ENCODE measurements at regions not wholly inside any gene's neighbourhood (a gene's known extent, or its start where the extent isn't known, plus 50 kb on each side); places are given as distances from the start of the nearest gene placed in this dataset.

- H2BK15ac ChIP-seq (ENCODE audit: low read length) = no peak overlapping the region
- no peaks in the 10 kb centered on the region for H4K20me1 ChIP-seq (replicated peaks in 1 of 2; ENCODE audit: control insufficient read depth in 1 of 2, insufficient read depth in 2 of 2, low read length in 2 of 2)
- DNase-seq (ENCODE audit: low read depth in 1 of 2, low spot score in 2 of 2) (no peak), FAIRE-seq (no peak)
- H2BK120ac ChIP-seq (replicated peaks; ENCODE audit: low read depth, low read length) = no peak overlapping the region
- H3K23ac ChIP-seq (ENCODE audit: insufficient read length) = no peak overlapping the region
- ChIA-PET CTCF (ENCODE audit: partially characterized antibody) (interaction anchor here (3.6 kb wide), 1 partner anchor 362 kb away, joined by 15 read pairs; no protein-coding TSS in a partner anchor), POLR2A (ENCODE audit: partially characterized antibody) (interaction anchor here (0.6 kb wide), 1 partner anchor 685 kb away, joined by 3 read pairs; no protein-coding TSS in a partner anchor)
- no peaks in the 10 kb centered on the region for H3K9me3 ChIP-seq (ENCODE audit: insufficient read depth in 2 of 2, low read depth in 1 of 2, low read length in 1 of 2)
- no peak overlapping the region for H3K4me2 ChIP-seq (ENCODE audit: insufficient read depth in 1 of 2, low read depth in 2 of 2, low read length in 2 of 2)
- no peaks in the 10 kb centered on the region for H3K79me2 ChIP-seq (ENCODE audit: control insufficient read depth in 1 of 2, insufficient read depth in 2 of 2, low read length in 2 of 2)
- H4K5ac ChIP-seq (ENCODE audit: insufficient read length, low read depth, low read length) = no peak overlapping the region
- H2AFZ ChIP-seq (ENCODE audit: low read length) = no peak overlapping the region
- no peaks in the 10 kb centered on the region for H3K23me2 ChIP-seq (ENCODE audit: low read depth, low read length)
- H2BK20ac ChIP-seq (ENCODE audit: low read length) = no peak overlapping the region
- no peak overlapping the region for H2BK12ac ChIP-seq (ENCODE audit: low read depth, low read length)
- no peak overlapping the region for H2AK5ac ChIP-seq (ENCODE audit: low read depth, low read length)
- H3K4me3 ChIP-seq (ENCODE audit: extremely low read depth in 1 of 4, insufficient read depth in 2 of 4, low read depth in 3 of 4, low read length in 4 of 4) = no peak overlapping the region
- H4K8ac ChIP-seq (ENCODE audit: extremely low read depth, insufficient read depth, low read length) = no peak overlapping the region
- H3K14ac ChIP-seq (ENCODE audit: insufficient read length) = no peak overlapping the region
- H2BK5ac ChIP-seq (ENCODE audit: low read depth, low read length) = no peak overlapping the region
- no peaks in the 10 kb centered on the region for H3K4me1 ChIP-seq (replicated peaks in 1 of 4; ENCODE audit: control insufficient read depth in 3 of 4, insufficient read depth in 4 of 4, low read length in 3 of 4)
- H3K27ac ChIP-seq (ENCODE audit: low read depth, low read length) = no peak overlapping the region
- H3K27me3 ChIP-seq (replicated peaks in 1 of 4; ENCODE audit: control insufficient read depth in 3 of 4, extremely low read depth in 1 of 4, insufficient read depth in 3 of 4, low read length in 3 of 4) = no peaks in the 10 kb centered on the region
- no peak overlapping the region for H3K56ac ChIP-seq (replicated peaks; ENCODE audit: insufficient read length, low read depth, low read length)
- no peak overlapping the region for H3K4ac ChIP-seq (replicated peaks; ENCODE audit: insufficient read length, low read depth, low read length)
- H3K9ac ChIP-seq (replicated peaks in 1 of 4; ENCODE audit: extremely low read depth in 1 of 4, low read depth in 3 of 4, low read length in 3 of 4) = no peak overlapping the region
- no peaks in the 10 kb centered on the region for H3K79me1 ChIP-seq (ENCODE audit: low read depth, low read length)
- TF ChIP-seq POLR2AphosphoS5 (IDR thresholded peaks at IDR 0.05; ENCODE audit: low read depth, low read length) = no peak
- TF ChIP-seq HDAC2 (IDR thresholded peaks at IDR 0.05; ENCODE audit: borderline replicate concordance in 1 of 2, low read depth in 2 of 2, low read length in 2 of 2) = no peak
- TF ChIP-seq SIN3A (conservative IDR thresholded peaks at IDR 0.05 in 1 of 2, IDR thresholded peaks at IDR 0.05 in 1 of 2; ENCODE audit: low read depth in 1 of 2, low read length in 2 of 2) = no peak
- TF ChIP-seq CEBPB (IDR thresholded peaks at IDR 0.05; ENCODE audit: low read depth, low read length) = no peak
- no peak for TF ChIP-seq EGR1 (IDR thresholded peaks at IDR 0.05; ENCODE audit: borderline replicate concordance, low read depth, low read length)
- no peak for TF ChIP-seq SRF (IDR thresholded peaks at IDR 0.05; ENCODE audit: low read depth, low read length)
- no peak for TF ChIP-seq TAF1 (IDR thresholded peaks at IDR 0.05; ENCODE audit: low read depth, low read length)
- TF ChIP-seq EZH2 (IDR thresholded peaks at IDR 0.05; ENCODE audit: low read depth, low read length, severe bottlenecking) = no peak
- no peak overlapping the region for H3K18ac ChIP-seq (ENCODE audit: extremely low read depth, low read length)
- WGBS, 2 experiments (ENCODE audit: extremely low coverage in 1 of 2, insufficient coverage in 1 of 2, insufficient read length in 1 of 2, insufficient replicate concordance in 2 of 2, low coverage in 1 of 2, low lambda C conversion rate in 2 of 2, missing lambda C conversion rate in 1 of 2) = 90% methylated on average over 3 of the region's 3 CpGs; no CpG with 5 or more reads in 1 of the 2 experiments
- H3K36me3 ChIP-seq (ENCODE audit: control insufficient read depth in 2 of 4, insufficient read depth in 4 of 4, low read length in 3 of 4) = no peaks in the 10 kb centered on the region
- no peak overlapping the region for H4K91ac ChIP-seq (replicated peaks; ENCODE audit: insufficient read length, low read length)
Observed at GRCh38 chr12:83461336-83461935, 774.7 kb downstream of the TMTC2 start.

Measured in H1 (cell line).